H1 (cell line): ENCODE measurements at regions not wholly inside any gene's neighbourhood (a gene's known extent, or its start where the extent isn't known, plus 50 kb on each side); places are given as distances from the start of the nearest gene placed in this dataset.

ENCODE experiments used
- CTCF ChIA-PET: fragments of 300-600 bp; sonication (Branson Sonifier 250); formaldehyde crosslinking; loops from one replicate; lab custom pipeline; 2021; ENCODE audit not compliant: partially characterized antibody; lab: Charles Lee
- POLR2A ChIA-PET: fragments of 300-600 bp; sonication (Branson Sonifier 250); formaldehyde crosslinking; loops from one replicate; lab custom pipeline; 2021; ENCODE audit warnings: inconsistent platforms; ENCODE audit not compliant: partially characterized antibody; lab: Charles Lee
- DNase-seq, 2 experiments: peaks; one replicate each; pipeline versions ENCODE4 v3.0.0 to v3.0.0-alpha.2; 2010 to 2022; ENCODE audit warnings: low spot score in 2 of 2, low read depth in 1 of 2, mixed read lengths in 1 of 2
- FAIRE-seq: peaks from 2 replicates; lab custom pipeline; 2011; peaks lifted over from hg19 to GRCh38; lab: Jason Lieb, UNC
- H2AFZ ChIP-seq: 2 replicates; pipeline ENCODE4 v1.8.1; 2012; ENCODE audit warnings: low read length, inconsistent platforms
- H2AK5ac ChIP-seq: 2 replicates; pipeline ENCODE4 v1.6.1; 2013; ENCODE audit warnings: low read depth, low read length
- H2BK120ac ChIP-seq: replicated peaks from 2 replicates; pipeline ENCODE3; 2013; ENCODE audit warnings: low read depth, low read length, inconsistent platforms
- H2BK12ac ChIP-seq: 2 replicates; pipeline ENCODE4 v1.6.1; 2013; ENCODE audit warnings: low read depth, low read length
- H2BK15ac ChIP-seq: 2 replicates; pipeline ENCODE4 v1.6.1; 2013; ENCODE audit warnings: low read length
- H2BK20ac ChIP-seq: 2 replicates; pipeline ENCODE4 v1.6.1; 2013; ENCODE audit warnings: low read length
- H2BK5ac ChIP-seq: 2 replicates; pipeline ENCODE4 v1.6.1; 2013; ENCODE audit warnings: low read depth, low read length
- H3K14ac ChIP-seq: 2 replicates; pipeline ENCODE4 v1.6.1; 2013; ENCODE audit warnings: inconsistent platforms; ENCODE audit not compliant: insufficient read length
- H3K18ac ChIP-seq: 2 replicates; pipeline ENCODE4 v1.6.1; 2013; ENCODE audit warnings: low read length; ENCODE audit errors: extremely low read depth
- H3K23ac ChIP-seq: 2 replicates; pipeline ENCODE4 v1.6.1; 2013; ENCODE audit warnings: inconsistent platforms; ENCODE audit not compliant: insufficient read length
- H3K23me2 ChIP-seq: 2 replicates; pipeline ENCODE4 v1.6.1; 2013; ENCODE audit warnings: low read depth, low read length
- H3K27ac ChIP-seq: 2 replicates; pipeline ENCODE4 v1.6.1; 2011; ENCODE audit warnings: low read depth, low read length, inconsistent platforms
- H3K27me3 ChIP-seq, 4 experiments: replicated peaks in 1 of 4; 1 replicate in 1 of 4; 2 replicates in 3 of 4; pipeline versions ENCODE4 v1.6.1 to v1.8.1; 2011 to 2013; ENCODE audit warnings: low read length in 3 of 4, mild to moderate bottlenecking in 3 of 4, inconsistent platforms in 2 of 4, mixed read lengths in 2 of 4, moderate library complexity in 1 of 4; ENCODE audit not compliant: control insufficient read depth in 3 of 4, insufficient read depth in 3 of 4; ENCODE audit errors: extremely low read depth in 1 of 4
- H3K36me3 ChIP-seq, 4 experiments: 2 replicates each; pipeline versions ENCODE4 v1.6.1 to v1.8.1; 2011 to 2013; ENCODE audit warnings: mild to moderate bottlenecking in 4 of 4, low read length in 3 of 4, moderate library complexity in 2 of 4, control low read depth in 1 of 4, inconsistent platforms in 1 of 4; ENCODE audit not compliant: insufficient read depth in 4 of 4, control insufficient read depth in 2 of 4
- H3K4ac ChIP-seq: replicated peaks from 2 replicates; pipeline ENCODE3; 2013; ENCODE audit warnings: low read length, low read depth, mixed read lengths, inconsistent platforms; ENCODE audit not compliant: insufficient read length
- H3K4me1 ChIP-seq, 4 experiments: replicated peaks in 1 of 4; 1 replicate in 1 of 4; 2 replicates in 3 of 4; pipeline versions ENCODE4 v1.6.1 to v1.8.1; 2011 to 2013; ENCODE audit warnings: low read length in 3 of 4, inconsistent platforms in 2 of 4, mixed read lengths in 1 of 4; ENCODE audit not compliant: insufficient read depth in 4 of 4, control insufficient read depth in 3 of 4
- H3K4me2 ChIP-seq, 2 experiments: 2 replicates each; pipeline versions ENCODE4 v1.6.1 to v1.8.1; 2011 to 2013; ENCODE audit warnings: low read depth in 2 of 2, low read length in 2 of 2, control low read depth in 1 of 2, inconsistent platforms in 1 of 2, mild to moderate bottlenecking in 1 of 2; ENCODE audit not compliant: insufficient read depth in 1 of 2
- H3K4me3 ChIP-seq, 4 experiments: fragments of 200-600, 300-600 bp in 1 of 4; sonication (generic), shearing (Covaris generic), sonication (Bioruptor Twin) in 1 of 4; 2 replicates each; pipeline versions ENCODE4 v1.5.1 to v1.8.1; 2011 to 2016; ENCODE audit warnings: low read length in 4 of 4, low read depth in 3 of 4, control low read depth in 2 of 4, inconsistent platforms in 2 of 4, mild to moderate bottlenecking in 2 of 4, mixed read lengths in 1 of 4, moderate library complexity in 1 of 4; ENCODE audit not compliant: insufficient read depth in 2 of 4; ENCODE audit errors: extremely low read depth in 1 of 4
- H3K56ac ChIP-seq: replicated peaks from 2 replicates; pipeline ENCODE3; 2013; ENCODE audit warnings: low read depth, mild to moderate bottlenecking, mixed read lengths, low read length, inconsistent platforms; ENCODE audit not compliant: insufficient read length
- H3K79me1 ChIP-seq: 2 replicates; pipeline ENCODE4 v1.6.1; 2013; ENCODE audit warnings: low read depth, low read length, control low read depth
- H3K79me2 ChIP-seq, 2 experiments: 2 replicates each; pipeline versions ENCODE4 v1.6.1 to v1.8.1; 2012 to 2013; ENCODE audit warnings: low read length in 2 of 2, mild to moderate bottlenecking in 2 of 2, inconsistent platforms in 1 of 2; ENCODE audit not compliant: insufficient read depth in 2 of 2, control insufficient read depth in 1 of 2
- H3K9ac ChIP-seq, 4 experiments: replicated peaks in 1 of 4; 1 replicate in 1 of 4; 2 replicates in 3 of 4; pipeline versions ENCODE4 v1.6.1 to v1.8.1; 2011 to 2013; ENCODE audit warnings: low read depth in 3 of 4, low read length in 3 of 4, control low read depth in 2 of 4, mild to moderate bottlenecking in 2 of 4, moderate library complexity in 2 of 4, inconsistent platforms in 1 of 4; ENCODE audit errors: extremely low read depth in 1 of 4
- H3K9me3 ChIP-seq, 2 experiments: 2 replicates each; pipeline versions ENCODE4 v1.6.1 to v1.8.1; 2012 to 2013; ENCODE audit warnings: mild to moderate bottlenecking in 2 of 2, moderate library complexity in 2 of 2, control low read depth in 1 of 2, inconsistent platforms in 1 of 2, low read depth in 1 of 2, low read length in 1 of 2, mixed read lengths in 1 of 2; ENCODE audit not compliant: insufficient read depth in 2 of 2
- H4K20me1 ChIP-seq, 2 experiments: replicated peaks in 1 of 2; 2 replicates each; pipeline versions ENCODE3 to v1.8.1; 2011 to 2013; ENCODE audit warnings: inconsistent platforms in 2 of 2, low read length in 2 of 2, mild to moderate bottlenecking in 1 of 2; ENCODE audit not compliant: insufficient read depth in 2 of 2, control insufficient read depth in 1 of 2
- H4K5ac ChIP-seq: 2 replicates; pipeline ENCODE4 v1.6.1; 2013; ENCODE audit warnings: low read length, low read depth, mixed read lengths, inconsistent platforms; ENCODE audit not compliant: insufficient read length
- H4K8ac ChIP-seq: 2 replicates; pipeline ENCODE4 v1.8.0; 2013; ENCODE audit warnings: mild to moderate bottlenecking, moderate library complexity, low read length, inconsistent platforms; ENCODE audit not compliant: insufficient read depth; ENCODE audit errors: extremely low read depth
- H4K91ac ChIP-seq: replicated peaks from 2 replicates; pipeline ENCODE3; 2013; ENCODE audit warnings: low read length, mixed read lengths, inconsistent platforms; ENCODE audit not compliant: insufficient read length
- CHD1 ChIP-seq: IDR thresholded peaks from 2 replicates; pipeline ENCODE4 v1.6.1; 2012; ENCODE audit warnings: low read depth, low read length, improper control_type of control experiment
- CREB1 ChIP-seq: IDR thresholded peaks from 2 replicates; pipeline ENCODE4 v1.6.1; 2012; ENCODE audit warnings: inconsistent platforms
- FOSL1 ChIP-seq: IDR thresholded peaks from 2 replicates; pipeline ENCODE4 v1.6.1; 2011; ENCODE audit warnings: mild to moderate bottlenecking, low read depth, low read length, moderate library complexity; ENCODE audit not compliant: insufficient read depth
- JUN ChIP-seq: IDR thresholded peaks from 2 replicates; pipeline ENCODE4 v1.6.1; 2011; ENCODE audit warnings: low read depth, mild to moderate bottlenecking, improper control_type of control experiment, low read length
- MAX ChIP-seq: IDR thresholded peaks from 2 replicates; pipeline ENCODE4 v1.6.1; 2012; ENCODE audit warnings: inconsistent platforms
- NRF1 ChIP-seq: IDR thresholded peaks from 2 replicates; pipeline ENCODE4 v1.6.1; 2011; ENCODE audit warnings: mild to moderate bottlenecking, low read depth, low read length, improper control_type of control experiment
- RXRA ChIP-seq: IDR thresholded peaks from 2 replicates; pipeline ENCODE4 v1.6.1; 2011; ENCODE audit warnings: low read depth, mild to moderate bottlenecking, low read length, moderate library complexity; ENCODE audit not compliant: insufficient read depth
- SAP30 ChIP-seq: fragments of 300-600 bp; sonication (generic); IDR thresholded peaks from 2 replicates; pipeline ENCODE4 v1.7.1; 2012; ENCODE audit warnings: low read length, moderate library complexity, mild to moderate bottlenecking, inconsistent platforms; ENCODE audit not compliant: insufficient read depth, insufficient replicate concordance
- SIN3A ChIP-seq, 2 experiments: IDR thresholded peaks in 1 of 2; conservative IDR thresholded peaks in 1 of 2; 2 replicates each; pipeline ENCODE4 v1.6.1; 2011 to 2012; ENCODE audit warnings: low read length in 2 of 2, improper control_type of control experiment in 1 of 2, low read depth in 1 of 2, mild to moderate bottlenecking in 1 of 2
- SIX5 ChIP-seq: IDR thresholded peaks from 2 replicates; pipeline ENCODE4 v1.6.1; 2011; ENCODE audit warnings: mild to moderate bottlenecking, low read depth, low read length
- TAF1 ChIP-seq: IDR thresholded peaks from 2 replicates; pipeline ENCODE4 v1.6.1; 2011; ENCODE audit warnings: mild to moderate bottlenecking, low read depth, low read length
- TEAD4 ChIP-seq: IDR thresholded peaks from 2 replicates; pipeline ENCODE4 v1.6.1; 2012; ENCODE audit warnings: low read depth, low read length, inconsistent platforms, mixed read lengths
- WGBS, 2 experiments: shearing (Covaris generic) in 1 of 2; methylation state at CpG; one replicate each; pipeline versions ENCODE4 v1.1.6 to v1.1.7; 2013 to 2015; ENCODE audit warnings: low lambda C conversion rate in 2 of 2, mixed read lengths in 2 of 2, inconsistent platforms in 1 of 2, low coverage in 1 of 2, missing lambda C conversion rate in 1 of 2; ENCODE audit not compliant: insufficient replicate concordance in 2 of 2, insufficient coverage in 1 of 2, insufficient read length in 1 of 2; ENCODE audit errors: extremely low coverage in 1 of 2, missing lambda C conversion rate in 1 of 2; 5-methylcytosine and 5-hydroxymethylcytosine counted together

- Histone ChIP-seq H3K23ac (no peak overlapping the region), H3K4ac (no peak overlapping the region), H3K36me3 (no peaks in the 10 kb centered on the region), H3K79me2 (no peaks in the 10 kb centered on the region), H2AK5ac (no peak overlapping the region), H4K20me1 (no peaks in the 10 kb centered on the region), H2BK5ac (no peak overlapping the region), H3K79me1 (no peaks in the 10 kb centered on the region), H2BK12ac (no peak overlapping the region), H4K5ac (no peak overlapping the region), H2BK20ac (no peak overlapping the region), H3K23me2 (no peaks in the 10 kb centered on the region; the same call in 1 of the 2 replicates), H3K4me3 (no peak overlapping the region), H3K27ac (no peak overlapping the region), H3K14ac (no peak overlapping the region), H3K27me3 (no peaks in the 10 kb centered on the region; a peak in 1 of 7 replicates), H2BK15ac (no peak overlapping the region), H3K9ac (no peak overlapping the region), H3K4me2 (no peak overlapping the region), H2BK120ac (no peak overlapping the region), H4K8ac (no peak overlapping the region), H3K4me1 (peaks cover 0 to 6% (median 2%) of the 10 kb centered on the region in 4 experiments; a peak in 4 of 7 replicates), H3K18ac (no peak overlapping the region), H2AFZ (no peak overlapping the region), H3K9me3 (peaks cover 6 to 7% of the 10 kb centered on the region in 2 experiments), H4K91ac (no peak overlapping the region), H3K56ac (no peak overlapping the region)
- WGBS, 2 experiments = 89% methylated on average over 17 of the region's 17 CpGs; no CpG with 5 or more reads in 1 of the 2 experiments
- no peak for DNase-seq
- ChIA-PET CTCF (interaction anchor here (1.1 to 3.7 kb wide), 5 partner anchors 8 to 331 kb away, joined by 3 to 11 read pairs (median 8); no protein-coding TSS in a partner anchor), POLR2A (no interaction called here)
- no peak for FAIRE-seq
- TF ChIP-seq FOSL1 (no peak), TEAD4 (no peak), SIN3A (conservative IDR thresholded peaks at IDR 0.05 in 1 of 2, IDR thresholded peaks at IDR 0.05 in 1 of 2; ENCODE audit: low read depth in 1 of 2, low read length in 2 of 2) (no peak), JUN (no peak), SAP30 (no peak), SIX5 (no peak), CREB1 (no peak), TAF1 (no peak), CHD1 (no peak), RXRA (no peak), MAX (no peak), NRF1 (no peak)
Measured at GRCh38 chr3:195013411-195014361, 257.3 kb downstream of the XXYLT1 start.
